ENCODE measurements at regions not wholly inside any gene's neighbourhood (a gene's known extent, or its start where the extent isn't known, plus 50 kb on each side); places are given as distances from the start of the nearest gene placed in this dataset.

DNA sequence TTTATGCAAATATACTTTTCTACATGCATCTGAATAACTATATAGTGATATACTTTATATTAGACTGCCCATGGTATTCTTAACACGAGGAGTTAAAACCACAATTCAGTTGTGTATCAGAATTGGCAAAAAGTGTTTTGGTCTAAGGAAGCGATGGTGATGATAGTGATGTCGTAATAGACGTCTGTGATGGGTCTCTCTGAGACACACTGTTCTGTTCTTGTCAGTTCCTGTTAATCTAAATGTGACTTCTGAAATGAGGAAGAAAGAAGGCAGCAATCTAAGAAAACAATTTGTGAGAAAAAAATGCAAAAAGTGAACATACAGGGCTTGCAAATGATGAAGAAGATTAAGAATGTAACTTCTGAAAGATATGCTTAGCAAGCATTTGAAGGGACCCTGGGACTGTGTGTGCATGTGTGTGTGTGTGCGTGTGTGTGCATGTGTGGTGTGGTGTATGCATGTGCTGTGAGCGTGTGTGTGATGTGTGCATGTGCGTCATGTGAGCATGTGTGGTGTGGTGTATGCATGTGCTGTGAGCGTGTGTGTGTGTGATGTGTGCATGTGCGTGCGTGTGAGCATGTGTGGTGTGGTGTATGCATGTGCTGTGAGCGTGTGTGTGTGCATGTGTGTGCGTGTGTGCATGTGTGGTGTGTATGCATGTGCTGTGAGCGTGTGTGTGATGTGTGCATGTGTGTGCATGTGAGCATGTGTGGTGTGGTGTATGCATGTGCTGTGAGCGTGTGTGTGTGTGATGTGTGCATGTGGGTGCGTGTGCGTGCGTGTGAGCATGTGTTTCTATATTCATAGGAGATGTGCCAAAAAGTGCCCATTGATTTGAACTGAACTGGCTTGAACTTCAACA is 131.8 kb downstream of the IRS2 start:
- Histone ChIP-seq H3K27me3 (ENCODE audit: insufficient read depth, low read depth) (no peaks in the 10 kb centered on the region), H3K4me1 (ENCODE audit: low read depth, poor library complexity, severe bottlenecking) (no peaks in the 10 kb centered on the region), H3K4me2 (no peak overlapping the region), H3K4me3 (IDR thresholded peaks at IDR 0.05; ENCODE audit: insufficient read depth, low read depth, low read length) (no peak overlapping the region), H3K79me2 (ENCODE audit: insufficient read depth, low read depth) (no peaks in the 10 kb centered on the region), H3K36me3 (ENCODE audit: insufficient read depth) (no peaks in the 10 kb centered on the region), H2AFZ (ENCODE audit: low read depth) (no peak overlapping the region), H4K20me1 (ENCODE audit: insufficient read depth) (no peaks in the 10 kb centered on the region), H3K27ac (no peak overlapping the region), H3K9ac (no peak overlapping the region)
- TF ChIP-seq, protein P1, sequence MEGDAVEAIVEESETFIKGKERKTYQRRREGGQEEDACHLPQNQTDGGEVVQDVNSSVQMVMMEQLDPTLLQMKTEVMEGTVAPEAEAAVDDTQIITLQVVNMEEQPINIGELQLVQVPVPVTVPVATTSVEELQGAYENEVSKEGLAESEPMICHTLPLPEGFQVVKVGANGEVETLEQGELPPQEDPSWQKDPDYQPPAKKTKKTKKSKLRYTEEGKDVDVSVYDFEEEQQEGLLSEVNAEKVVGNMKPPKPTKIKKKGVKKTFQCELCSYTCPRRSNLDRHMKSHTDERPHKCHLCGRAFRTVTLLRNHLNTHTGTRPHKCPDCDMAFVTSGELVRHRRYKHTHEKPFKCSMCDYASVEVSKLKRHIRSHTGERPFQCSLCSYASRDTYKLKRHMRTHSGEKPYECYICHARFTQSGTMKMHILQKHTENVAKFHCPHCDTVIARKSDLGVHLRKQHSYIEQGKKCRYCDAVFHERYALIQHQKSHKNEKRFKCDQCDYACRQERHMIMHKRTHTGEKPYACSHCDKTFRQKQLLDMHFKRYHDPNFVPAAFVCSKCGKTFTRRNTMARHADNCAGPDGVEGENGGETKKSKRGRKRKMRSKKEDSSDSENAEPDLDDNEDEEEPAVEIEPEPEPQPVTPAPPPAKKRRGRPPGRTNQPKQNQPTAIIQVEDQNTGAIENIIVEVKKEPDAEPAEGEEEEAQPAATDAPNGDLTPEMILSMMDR (conservative IDR thresholded peaks at IDR 0.05; ENCODE audit: low read depth, low read length) = no peak

DNA sequence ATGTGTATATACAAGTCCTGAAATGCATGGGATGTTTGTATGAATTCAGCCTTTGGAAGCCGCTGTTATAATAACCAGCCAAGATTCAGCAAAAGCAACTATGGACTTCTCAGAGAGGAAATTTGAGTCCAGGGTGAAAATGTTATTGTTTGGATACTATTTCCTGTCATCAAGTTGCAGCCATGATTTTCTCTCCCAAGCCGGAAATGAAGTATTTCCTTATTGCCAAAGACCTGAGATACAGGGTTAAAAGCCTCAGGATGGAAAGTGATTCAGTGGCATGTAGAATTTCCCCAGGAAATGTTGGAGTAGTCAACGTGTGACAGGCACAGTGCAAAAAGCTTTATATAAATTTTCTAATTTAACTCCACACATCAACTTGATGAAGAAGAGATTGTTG is 133.9 kb downstream of the IRS2 start:
- no peak overlapping the region for H3K9ac ChIP-seq
- H3K4me2 ChIP-seq = no peak overlapping the region
- H3K79me2 ChIP-seq (ENCODE audit: insufficient read depth, low read depth) = no peaks in the 10 kb centered on the region
- TF ChIP-seq, protein P1 (conservative IDR thresholded peaks at IDR 0.05; ENCODE audit: low read depth, low read length) = no peak
- H3K36me3 ChIP-seq (ENCODE audit: insufficient read depth) = no peaks in the 10 kb centered on the region
- no peaks in the 10 kb centered on the region for H3K27me3 ChIP-seq (ENCODE audit: insufficient read depth, low read depth)
- H2AFZ ChIP-seq (ENCODE audit: low read depth) = no peak overlapping the region
- no peaks in the 10 kb centered on the region for H4K20me1 ChIP-seq (ENCODE audit: insufficient read depth)
- peaks cover 1% of the 10 kb centered on the region for H3K4me1 ChIP-seq (ENCODE audit: low read depth, poor library complexity, severe bottlenecking)
- H3K27ac ChIP-seq = no peak overlapping the region
- H3K4me3 ChIP-seq (IDR thresholded peaks at IDR 0.05; ENCODE audit: insufficient read depth, low read depth, low read length) = no peak overlapping the region

DNA sequence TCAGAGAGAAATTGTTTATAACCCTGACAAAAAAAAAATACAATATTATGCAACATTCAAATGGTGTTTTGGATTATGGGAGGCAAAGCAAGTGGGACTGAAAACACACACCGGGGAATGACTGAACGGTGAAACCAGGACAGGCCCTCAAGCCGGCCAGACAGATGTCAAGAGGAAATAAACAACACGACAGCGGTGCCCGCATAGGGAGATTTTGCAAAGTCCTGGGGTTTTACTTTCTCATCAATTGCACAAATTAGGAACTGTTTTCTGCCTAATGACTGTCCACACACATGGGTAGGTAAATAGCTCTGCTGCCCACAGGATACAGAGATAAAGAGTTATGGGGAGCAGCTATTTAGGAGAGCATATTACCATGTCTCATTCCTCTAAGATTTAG is 134.5 kb downstream of the IRS2 start:
- TF ChIP-seq, protein P1 (conservative IDR thresholded peaks at IDR 0.05; ENCODE audit: low read depth, low read length) = no peak

DNA sequence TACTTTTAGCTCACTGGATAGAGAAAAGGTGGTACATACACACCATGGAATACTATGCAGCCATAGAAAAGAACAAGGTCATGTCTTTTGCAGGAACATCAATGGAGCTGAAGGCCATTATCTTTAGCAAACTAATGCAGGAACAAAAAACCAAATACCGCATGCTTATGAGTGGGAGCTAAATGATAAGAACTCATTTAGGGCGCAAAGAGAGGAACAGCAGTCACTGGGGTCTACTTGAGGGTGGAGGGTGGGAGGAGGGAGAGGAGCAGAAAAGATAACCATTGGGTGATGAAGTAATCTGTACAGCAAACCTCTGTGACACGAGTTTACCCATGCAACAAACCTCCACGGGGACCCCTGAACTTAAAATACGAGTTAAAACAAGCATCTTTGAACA is 135.1 kb downstream of the IRS2 start:
- Histone ChIP-seq H4K20me1 (ENCODE audit: insufficient read depth) (no peaks in the 10 kb centered on the region), H3K79me2 (ENCODE audit: insufficient read depth, low read depth) (no peaks in the 10 kb centered on the region), H3K4me3 (IDR thresholded peaks at IDR 0.05; ENCODE audit: insufficient read depth, low read depth, low read length) (no peak overlapping the region), H3K4me1 (ENCODE audit: low read depth, poor library complexity, severe bottlenecking) (peaks cover 13% of the 10 kb centered on the region), H3K36me3 (ENCODE audit: insufficient read depth) (no peaks in the 10 kb centered on the region), H3K9ac (no peak overlapping the region), H3K27me3 (ENCODE audit: insufficient read depth, low read depth) (no peaks in the 10 kb centered on the region), H3K27ac (no peak overlapping the region), H2AFZ (ENCODE audit: low read depth) (no peak overlapping the region), H3K4me2 (no peak overlapping the region)
- TF ChIP-seq, protein P1 (conservative IDR thresholded peaks at IDR 0.05; ENCODE audit: low read depth, low read length) = no peak

More for the DNA sequence above, 134.5 kb downstream of the IRS2 start:
- Histone ChIP-seq H3K27ac (no peak overlapping the region), H2AFZ (ENCODE audit: low read depth) (no peak overlapping the region), H3K36me3 (ENCODE audit: insufficient read depth) (no peaks in the 10 kb centered on the region), H3K4me1 (ENCODE audit: low read depth, poor library complexity, severe bottlenecking) (peaks cover 8% of the 10 kb centered on the region), H3K9ac (no peak overlapping the region), H3K4me3 (IDR thresholded peaks at IDR 0.05; ENCODE audit: insufficient read depth, low read depth, low read length) (no peak overlapping the region), H3K27me3 (ENCODE audit: insufficient read depth, low read depth) (no peaks in the 10 kb centered on the region), H3K4me2 (no peak overlapping the region), H3K79me2 (ENCODE audit: insufficient read depth, low read depth) (no peaks in the 10 kb centered on the region), H4K20me1 (ENCODE audit: insufficient read depth) (no peaks in the 10 kb centered on the region)
